ENCODE measurements at regions not wholly inside any gene's neighbourhood (a gene's known extent, or its start where the extent isn't known, plus 50 kb on each side); places are given as distances from the start of the nearest gene placed in this dataset.
"Not testable (repeated sequence)": the region's sequence is repeated elsewhere in the genome, so short reads cannot be mapped to it uniquely, and the experiment has no call there.

DNA sequence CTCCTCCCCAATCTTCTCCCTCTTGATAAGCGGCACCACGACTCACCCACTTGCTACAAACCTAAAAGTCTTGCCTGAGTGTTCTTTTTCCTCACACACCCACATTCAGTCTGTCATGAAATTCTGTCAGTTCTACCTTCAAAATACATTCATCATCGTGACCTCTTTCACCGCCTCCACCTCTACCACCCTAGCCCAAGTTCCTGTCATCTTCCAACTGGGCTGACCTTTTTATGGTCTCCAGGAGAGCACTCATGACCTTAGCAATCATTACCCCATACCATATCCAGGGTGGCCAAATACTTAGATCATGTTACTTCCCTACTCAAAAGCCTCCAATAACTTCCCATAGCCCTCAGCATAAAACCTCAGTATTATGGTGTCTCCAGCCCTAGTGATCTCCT is 110.4 kb upstream of the TSC22D1 start:
- no peaks in the 10 kb centered on the region for H3K27me3 Mint-ChIP-seq (ENCODE audit: low read depth)
- TF ChIP-seq, protein P1, sequence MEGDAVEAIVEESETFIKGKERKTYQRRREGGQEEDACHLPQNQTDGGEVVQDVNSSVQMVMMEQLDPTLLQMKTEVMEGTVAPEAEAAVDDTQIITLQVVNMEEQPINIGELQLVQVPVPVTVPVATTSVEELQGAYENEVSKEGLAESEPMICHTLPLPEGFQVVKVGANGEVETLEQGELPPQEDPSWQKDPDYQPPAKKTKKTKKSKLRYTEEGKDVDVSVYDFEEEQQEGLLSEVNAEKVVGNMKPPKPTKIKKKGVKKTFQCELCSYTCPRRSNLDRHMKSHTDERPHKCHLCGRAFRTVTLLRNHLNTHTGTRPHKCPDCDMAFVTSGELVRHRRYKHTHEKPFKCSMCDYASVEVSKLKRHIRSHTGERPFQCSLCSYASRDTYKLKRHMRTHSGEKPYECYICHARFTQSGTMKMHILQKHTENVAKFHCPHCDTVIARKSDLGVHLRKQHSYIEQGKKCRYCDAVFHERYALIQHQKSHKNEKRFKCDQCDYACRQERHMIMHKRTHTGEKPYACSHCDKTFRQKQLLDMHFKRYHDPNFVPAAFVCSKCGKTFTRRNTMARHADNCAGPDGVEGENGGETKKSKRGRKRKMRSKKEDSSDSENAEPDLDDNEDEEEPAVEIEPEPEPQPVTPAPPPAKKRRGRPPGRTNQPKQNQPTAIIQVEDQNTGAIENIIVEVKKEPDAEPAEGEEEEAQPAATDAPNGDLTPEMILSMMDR (IDR thresholded peaks at IDR 0.05): no peak
- H3K9me3 Mint-ChIP-seq (ENCODE audit: low read depth): peaks cover 3% of the 10 kb centered on the region

DNA sequence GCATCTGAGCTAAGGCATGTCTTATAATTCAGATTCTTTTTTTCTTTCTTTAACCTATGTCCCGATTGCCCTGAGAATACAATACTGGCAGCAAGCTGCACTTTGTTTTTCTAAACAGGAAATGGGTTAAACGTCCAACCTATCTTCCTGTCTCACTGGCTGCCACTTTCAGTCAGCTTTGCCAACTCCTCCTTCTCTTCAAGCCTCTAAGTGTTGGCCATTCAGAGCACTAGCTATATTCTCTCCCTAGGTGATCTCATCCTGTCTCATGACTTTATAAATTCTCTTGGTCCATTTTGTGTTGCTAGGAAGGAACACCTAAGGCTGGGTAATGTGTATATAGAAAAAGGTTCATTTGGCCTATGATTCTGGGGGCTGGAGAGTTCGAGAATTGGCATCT is 109.5 kb upstream of the TSC22D1 start:
- Mint-ChIP-seq H3K27me3 (ENCODE audit: low read depth) (no peaks in the 10 kb centered on the region), H3K27ac (ENCODE audit: unreplicated experiment) (no peak overlapping the region), H3K9me3 (ENCODE audit: low read depth) (peaks cover 3% of the 10 kb centered on the region), H3K4me1 (ENCODE audit: low read depth) (peaks cover 26% of the 10 kb centered on the region), H3K4me3 (ENCODE audit: unreplicated experiment) (no peak overlapping the region), H3K36me3 (ENCODE audit: low read depth) (no peaks in the 10 kb centered on the region)
- TF ChIP-seq, protein P1 (IDR thresholded peaks at IDR 0.05): no peak
- no peak for DNase-seq (ENCODE audit: low spot score)

More for the DNA sequence above, 110.4 kb upstream of the TSC22D1 start:
- no peaks in the 10 kb centered on the region for H3K36me3 Mint-ChIP-seq (ENCODE audit: low read depth)
- no peak overlapping the region for H3K27ac Mint-ChIP-seq (ENCODE audit: unreplicated experiment)
- H3K4me1 Mint-ChIP-seq (ENCODE audit: low read depth): peaks cover 20% of the 10 kb centered on the region
- H3K4me3 Mint-ChIP-seq (ENCODE audit: unreplicated experiment): no peak overlapping the region
- DNase-seq (ENCODE audit: low spot score): no peak

DNA sequence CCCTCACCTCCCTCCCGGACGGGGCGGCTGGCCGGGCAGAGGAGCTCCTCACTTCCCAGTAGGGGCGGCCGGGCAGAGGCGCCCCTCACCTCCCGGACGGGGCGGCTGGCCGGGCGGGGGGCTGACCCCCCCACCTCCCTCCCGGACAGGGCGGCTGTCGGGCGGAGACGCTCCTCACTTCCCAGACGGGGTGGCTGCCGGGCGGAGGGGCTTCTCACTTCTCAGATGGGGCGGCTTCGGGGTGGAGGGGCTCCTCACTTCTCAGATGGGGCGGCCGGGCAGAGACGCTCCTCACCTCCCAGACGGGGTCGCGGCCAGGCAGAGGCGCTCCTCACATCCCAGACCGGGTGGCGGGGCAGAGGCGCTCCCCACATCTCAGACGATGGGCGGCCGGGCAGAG is 106.3 kb upstream of the TSC22D1 start:
- H3K27ac Mint-ChIP-seq (ENCODE audit: unreplicated experiment); H3K27me3 Mint-ChIP-seq (ENCODE audit: low read depth); H3K9me3 Mint-ChIP-seq (ENCODE audit: low read depth); DNase-seq (ENCODE audit: low spot score); H3K36me3 Mint-ChIP-seq (ENCODE audit: low read depth); H3K4me3 Mint-ChIP-seq (ENCODE audit: unreplicated experiment): not testable (repeated sequence)
- peaks cover 18% of the 10 kb centered on the region for H3K4me1 Mint-ChIP-seq (ENCODE audit: low read depth)

DNA sequence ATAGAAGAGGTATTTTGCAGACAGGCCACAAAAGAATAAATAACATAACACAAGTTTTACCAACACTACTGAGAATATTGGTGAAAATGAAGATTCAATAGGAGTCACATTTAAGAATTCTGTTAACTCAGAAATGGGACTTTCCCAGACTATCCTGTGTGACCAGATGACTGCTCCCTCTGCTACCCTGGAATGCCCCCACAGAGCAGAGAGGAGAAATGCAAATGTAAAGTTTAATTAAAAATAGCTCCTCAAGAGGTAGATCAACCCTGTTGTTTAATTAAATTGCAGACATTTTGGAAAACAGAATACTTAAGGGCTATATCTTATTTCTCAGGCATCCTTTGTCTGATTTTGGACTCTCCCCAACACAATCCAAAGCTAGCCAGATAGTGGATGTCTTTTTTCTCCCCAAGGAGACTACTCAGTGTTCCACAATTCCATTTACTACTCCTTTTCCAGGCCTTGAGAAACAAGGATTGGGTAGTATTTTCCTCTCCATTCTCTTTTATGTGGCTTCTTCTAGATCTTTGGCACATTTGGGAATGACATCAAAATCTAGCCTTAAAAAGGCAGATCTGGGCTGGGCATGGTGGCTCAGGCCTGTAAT is 104.7 kb upstream of the TSC22D1 start:
- no peak overlapping the region for H3K4me3 Mint-ChIP-seq (ENCODE audit: unreplicated experiment)
- TF ChIP-seq, protein P1 (IDR thresholded peaks at IDR 0.05): no peak
- H3K27ac Mint-ChIP-seq (ENCODE audit: unreplicated experiment): no peak overlapping the region
- peaks cover 8% of the 10 kb centered on the region for H3K9me3 Mint-ChIP-seq (ENCODE audit: low read depth)
- peaks cover 18% of the 10 kb centered on the region for H3K4me1 Mint-ChIP-seq (ENCODE audit: low read depth)
- H3K36me3 Mint-ChIP-seq (ENCODE audit: low read depth): no peaks in the 10 kb centered on the region
- no peaks in the 10 kb centered on the region for H3K27me3 Mint-ChIP-seq (ENCODE audit: low read depth)
- DNase-seq (ENCODE audit: low spot score): no peak

DNA sequence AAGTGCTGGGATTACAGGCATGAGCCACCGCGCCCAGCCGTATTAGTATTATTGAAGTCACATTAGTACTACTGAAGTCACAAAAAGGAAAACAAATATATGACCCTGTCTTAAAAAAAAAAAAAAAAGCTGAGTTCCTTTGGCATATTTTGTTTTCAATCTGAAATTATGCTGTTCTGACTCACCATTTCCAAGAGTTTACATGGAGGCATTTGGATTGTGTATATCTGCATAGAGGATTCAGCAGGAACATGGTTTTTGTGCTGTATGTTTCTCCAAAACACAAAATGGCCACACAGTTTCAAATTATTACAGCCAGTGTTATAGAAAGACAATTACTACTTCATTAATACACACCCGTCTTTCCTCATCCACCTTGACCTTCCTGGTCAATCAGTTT is 103.5 kb upstream of the TSC22D1 start:
- Mint-ChIP-seq H3K27ac (ENCODE audit: unreplicated experiment) (no peak overlapping the region), H3K4me1 (ENCODE audit: low read depth) (peaks cover 18% of the 10 kb centered on the region), H3K4me3 (ENCODE audit: unreplicated experiment) (no peak overlapping the region), H3K36me3 (ENCODE audit: low read depth) (no peaks in the 10 kb centered on the region), H3K27me3 (ENCODE audit: low read depth) (no peaks in the 10 kb centered on the region), H3K9me3 (ENCODE audit: low read depth) (peaks cover 6% of the 10 kb centered on the region)
- TF ChIP-seq, protein P1 (IDR thresholded peaks at IDR 0.05): no peak
- DNase-seq (ENCODE audit: low spot score): no peak

DNA sequence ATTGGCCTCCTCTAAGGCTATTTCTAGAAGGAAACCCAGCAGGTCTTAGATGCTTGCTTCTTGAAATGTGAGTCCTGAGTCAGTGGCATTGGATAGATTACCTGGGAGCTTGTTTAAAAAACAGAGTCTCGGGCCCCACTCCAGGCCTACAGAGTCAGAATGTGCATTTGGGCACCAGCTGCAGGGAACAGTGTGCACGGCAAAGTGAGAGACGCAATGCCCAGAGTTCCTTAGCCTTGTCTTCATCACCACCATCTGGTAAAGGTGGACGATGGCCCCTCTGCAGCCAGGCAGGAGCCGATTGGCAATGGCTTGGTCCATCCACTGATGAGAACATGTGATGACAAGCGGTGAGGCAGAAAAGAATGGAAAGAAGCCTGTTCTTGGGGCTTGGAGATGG is 102.1 kb upstream of the TSC22D1 start:
- DNase-seq (ENCODE audit: low spot score): no peak
- TF ChIP-seq, protein P1 (IDR thresholded peaks at IDR 0.05): no peak
- H3K4me1 Mint-ChIP-seq (ENCODE audit: low read depth): peaks cover 18% of the 10 kb centered on the region
- peaks cover 6% of the 10 kb centered on the region for H3K9me3 Mint-ChIP-seq (ENCODE audit: low read depth)
- H3K4me3 Mint-ChIP-seq (ENCODE audit: unreplicated experiment): no peak overlapping the region
- H3K27me3 Mint-ChIP-seq (ENCODE audit: low read depth): no peaks in the 10 kb centered on the region
- no peaks in the 10 kb centered on the region for H3K36me3 Mint-ChIP-seq (ENCODE audit: low read depth)
- H3K27ac Mint-ChIP-seq (ENCODE audit: unreplicated experiment): no peak overlapping the region

All from chondrocyte (in vitro differentiated cells).